GM23338 (cell line): ENCODE measurements at regions not wholly inside any gene's neighbourhood (a gene's known extent, or its start where the extent isn't known, plus 50 kb on each side); places are given as distances from the start of the nearest gene placed in this dataset.

Experiments used
- ATAC-seq: fragments of 200-7000 bp; cut with Tn5 transposase; 3 replicates; pipeline ENCODE4 v1.9.1; 2020
- DNase-seq: peaks from one replicate; pipeline ENCODE4 v3.0.0-alpha.2; 2015; ENCODE audit warnings: low spot score
- H2AFZ ChIP-seq: fragments of 200-600 bp; sonication (generic); 2 replicates; pipeline ENCODE4 v1.8.0; 2016; ENCODE audit warnings: antibody characterized with exemption, mild to moderate bottlenecking, moderate library complexity
- H3F3A ChIP-seq: fragments of 200-600 bp; sonication (generic); replicated peaks from 2 replicates; pipeline ENCODE4 v1.8.0; 2017; ENCODE audit warnings: antibody characterized with exemption, mixed run types, low read depth
- H3K27ac ChIP-seq: fragments of 200-600 bp; sonication (generic); 2 replicates; pipeline ENCODE4 v1.6.1; 2016; ENCODE audit warnings: low read depth
- H3K27me3 ChIP-seq: fragments of 200-600 bp; sonication (generic); 2 replicates; pipeline ENCODE4 v1.8.0; 2016; ENCODE audit warnings: mild to moderate bottlenecking, mixed run types, moderate library complexity; ENCODE audit not compliant: insufficient read depth
- H3K36me3 ChIP-seq: fragments of 200-600 bp; sonication (generic); 2 replicates; pipeline ENCODE4 v1.8.0; 2016; ENCODE audit warnings: mild to moderate bottlenecking; ENCODE audit not compliant: insufficient read depth
- H3K4me1 ChIP-seq: fragments of 200-600 bp; sonication (generic); 2 replicates; pipeline ENCODE4 v1.8.0; 2016; ENCODE audit warnings: mild to moderate bottlenecking, moderate library complexity; ENCODE audit not compliant: insufficient read depth
- H3K4me2 ChIP-seq: fragments of 200-600 bp; sonication (generic); 2 replicates; pipeline ENCODE4 v1.7.1; 2017; ENCODE audit warnings: mixed run types
- H3K4me3 ChIP-seq: fragments of 200-600 bp; sonication (generic); 2 replicates; pipeline ENCODE4 v1.6.1; 2016; ENCODE audit warnings: mixed run types
- H3K79me2 ChIP-seq: fragments of 200-600 bp; sonication (generic); replicated peaks from 2 replicates; pipeline ENCODE4 v1.8.0; 2017; ENCODE audit warnings: mild to moderate bottlenecking; ENCODE audit not compliant: insufficient read depth
- H3K9me2 ChIP-seq: fragments of 200-600 bp; sonication (generic); 2 replicates; pipeline ENCODE4 v1.8.0; 2017; ENCODE audit not compliant: insufficient read depth
- H4K20me1 ChIP-seq: fragments of 200-600 bp; sonication (generic); replicated peaks from 2 replicates; pipeline ENCODE4 v1.8.0; 2017; ENCODE audit warnings: mild to moderate bottlenecking; ENCODE audit not compliant: insufficient read depth
- H3K27ac Mint-ChIP-seq: 2 replicates; pipeline ENCODE4 v1.8.0; 2020; ENCODE audit warnings: inconsistent platforms, mild to moderate bottlenecking, moderate library complexity, mixed read lengths
- H3K27me3 Mint-ChIP-seq: 3 replicates; pipeline ENCODE4 v1.8.0; 2022; ENCODE audit warnings: low read depth, mild to moderate bottlenecking, moderate library complexity, mixed read lengths, inconsistent platforms; ENCODE audit not compliant: insufficient read depth, poor library complexity
- H3K36me3 Mint-ChIP-seq: 3 replicates; pipeline ENCODE4 v1.8.0; 2021; ENCODE audit warnings: low read depth, mild to moderate bottlenecking, inconsistent platforms, moderate library complexity, mixed read lengths
- H3K4me1 Mint-ChIP-seq: 3 replicates; pipeline ENCODE4 v1.8.0; 2020; ENCODE audit warnings: mild to moderate bottlenecking, inconsistent platforms, mixed read lengths
- H3K4me3 Mint-ChIP-seq: 3 replicates; pipeline ENCODE4 v1.8.0; 2021; ENCODE audit warnings: moderate library complexity, mild to moderate bottlenecking, inconsistent platforms, mixed read lengths
- H3K9me3 Mint-ChIP-seq: 3 replicates; pipeline ENCODE4 v1.8.0; 2020; ENCODE audit warnings: moderate library complexity, mild to moderate bottlenecking, inconsistent platforms, mixed read lengths
- EZH2 ChIP-seq: fragments of 200-600 bp; sonication (generic); IDR thresholded peaks from one replicate; pipeline ENCODE4 v1.8.0; 2017; ENCODE audit warnings: antibody characterized with exemption, mild to moderate bottlenecking, low read depth; ENCODE audit not compliant: unreplicated experiment
- POLR2AphosphoS5 ChIP-seq: IDR thresholded peaks from 2 replicates; pipeline ENCODE4 v1.6.1; 2016; ENCODE audit warnings: antibody characterized with exemption, low read depth
- ZNF331 ChIP-seq: fragments of 250-450 bp; sonication (Bioruptor Pico); IDR thresholded peaks from 2 replicates; pipeline ENCODE4 v1.5.0; 2020; ENCODE audit warnings: low read depth, mild to moderate bottlenecking, moderate library complexity
- TF ChIP-seq, protein P1 (sequence below): fragments of 250-450 bp; sonication (Bioruptor Pico); IDR thresholded peaks from 2 replicates; pipeline ENCODE4 v1.5.0; 2020; ENCODE audit warnings: mild to moderate bottlenecking, moderate library complexity
- TF ChIP-seq, protein P2 (sequence below), 2 experiments: fragments of 200-600 bp in 1 of 2; sonication (generic) in 1 of 2; conservative IDR thresholded peaks; 2 replicates each; pipeline versions ENCODE4 v1.5.1 to v1.6.1; 2016 to 2017; ENCODE audit warnings: antibody characterized with exemption in 2 of 2, low read depth in 2 of 2, mild to moderate bottlenecking in 2 of 2, moderate library complexity in 1 of 2
- TF ChIP-seq, protein P3 (sequence below): IDR thresholded peaks from 2 replicates; pipeline ENCODE4 v1.6.1; 2016; ENCODE audit warnings: antibody characterized with exemption
- TF ChIP-seq, protein P4 (sequence below): IDR thresholded peaks from one replicate; pipeline ENCODE4 v1.6.1; 2018; ENCODE audit warnings: antibody characterized with exemption; ENCODE audit not compliant: unreplicated experiment

DNA sequence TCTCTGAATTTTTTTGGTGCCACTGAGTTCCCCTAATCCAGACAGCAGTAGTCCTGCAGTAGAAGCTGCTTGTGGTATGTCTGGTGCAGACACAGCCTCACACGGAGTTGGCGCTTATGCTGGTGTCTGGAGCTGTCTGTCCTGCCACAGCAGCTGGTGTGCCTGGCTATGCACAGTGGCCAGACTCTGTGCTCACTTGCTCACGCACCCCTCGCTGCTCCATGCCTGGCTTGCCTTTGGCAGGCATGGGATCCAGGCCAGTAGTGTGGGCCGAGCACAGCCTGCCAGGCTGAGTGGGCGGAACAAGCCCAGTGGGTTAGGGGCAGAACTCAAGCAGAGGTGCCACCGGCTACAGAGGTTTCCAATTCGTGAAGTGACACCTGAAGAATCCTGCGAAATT, 845.9 kb upstream of the PCDH9 start (continued):
- TF ChIP-seq, protein P1, sequence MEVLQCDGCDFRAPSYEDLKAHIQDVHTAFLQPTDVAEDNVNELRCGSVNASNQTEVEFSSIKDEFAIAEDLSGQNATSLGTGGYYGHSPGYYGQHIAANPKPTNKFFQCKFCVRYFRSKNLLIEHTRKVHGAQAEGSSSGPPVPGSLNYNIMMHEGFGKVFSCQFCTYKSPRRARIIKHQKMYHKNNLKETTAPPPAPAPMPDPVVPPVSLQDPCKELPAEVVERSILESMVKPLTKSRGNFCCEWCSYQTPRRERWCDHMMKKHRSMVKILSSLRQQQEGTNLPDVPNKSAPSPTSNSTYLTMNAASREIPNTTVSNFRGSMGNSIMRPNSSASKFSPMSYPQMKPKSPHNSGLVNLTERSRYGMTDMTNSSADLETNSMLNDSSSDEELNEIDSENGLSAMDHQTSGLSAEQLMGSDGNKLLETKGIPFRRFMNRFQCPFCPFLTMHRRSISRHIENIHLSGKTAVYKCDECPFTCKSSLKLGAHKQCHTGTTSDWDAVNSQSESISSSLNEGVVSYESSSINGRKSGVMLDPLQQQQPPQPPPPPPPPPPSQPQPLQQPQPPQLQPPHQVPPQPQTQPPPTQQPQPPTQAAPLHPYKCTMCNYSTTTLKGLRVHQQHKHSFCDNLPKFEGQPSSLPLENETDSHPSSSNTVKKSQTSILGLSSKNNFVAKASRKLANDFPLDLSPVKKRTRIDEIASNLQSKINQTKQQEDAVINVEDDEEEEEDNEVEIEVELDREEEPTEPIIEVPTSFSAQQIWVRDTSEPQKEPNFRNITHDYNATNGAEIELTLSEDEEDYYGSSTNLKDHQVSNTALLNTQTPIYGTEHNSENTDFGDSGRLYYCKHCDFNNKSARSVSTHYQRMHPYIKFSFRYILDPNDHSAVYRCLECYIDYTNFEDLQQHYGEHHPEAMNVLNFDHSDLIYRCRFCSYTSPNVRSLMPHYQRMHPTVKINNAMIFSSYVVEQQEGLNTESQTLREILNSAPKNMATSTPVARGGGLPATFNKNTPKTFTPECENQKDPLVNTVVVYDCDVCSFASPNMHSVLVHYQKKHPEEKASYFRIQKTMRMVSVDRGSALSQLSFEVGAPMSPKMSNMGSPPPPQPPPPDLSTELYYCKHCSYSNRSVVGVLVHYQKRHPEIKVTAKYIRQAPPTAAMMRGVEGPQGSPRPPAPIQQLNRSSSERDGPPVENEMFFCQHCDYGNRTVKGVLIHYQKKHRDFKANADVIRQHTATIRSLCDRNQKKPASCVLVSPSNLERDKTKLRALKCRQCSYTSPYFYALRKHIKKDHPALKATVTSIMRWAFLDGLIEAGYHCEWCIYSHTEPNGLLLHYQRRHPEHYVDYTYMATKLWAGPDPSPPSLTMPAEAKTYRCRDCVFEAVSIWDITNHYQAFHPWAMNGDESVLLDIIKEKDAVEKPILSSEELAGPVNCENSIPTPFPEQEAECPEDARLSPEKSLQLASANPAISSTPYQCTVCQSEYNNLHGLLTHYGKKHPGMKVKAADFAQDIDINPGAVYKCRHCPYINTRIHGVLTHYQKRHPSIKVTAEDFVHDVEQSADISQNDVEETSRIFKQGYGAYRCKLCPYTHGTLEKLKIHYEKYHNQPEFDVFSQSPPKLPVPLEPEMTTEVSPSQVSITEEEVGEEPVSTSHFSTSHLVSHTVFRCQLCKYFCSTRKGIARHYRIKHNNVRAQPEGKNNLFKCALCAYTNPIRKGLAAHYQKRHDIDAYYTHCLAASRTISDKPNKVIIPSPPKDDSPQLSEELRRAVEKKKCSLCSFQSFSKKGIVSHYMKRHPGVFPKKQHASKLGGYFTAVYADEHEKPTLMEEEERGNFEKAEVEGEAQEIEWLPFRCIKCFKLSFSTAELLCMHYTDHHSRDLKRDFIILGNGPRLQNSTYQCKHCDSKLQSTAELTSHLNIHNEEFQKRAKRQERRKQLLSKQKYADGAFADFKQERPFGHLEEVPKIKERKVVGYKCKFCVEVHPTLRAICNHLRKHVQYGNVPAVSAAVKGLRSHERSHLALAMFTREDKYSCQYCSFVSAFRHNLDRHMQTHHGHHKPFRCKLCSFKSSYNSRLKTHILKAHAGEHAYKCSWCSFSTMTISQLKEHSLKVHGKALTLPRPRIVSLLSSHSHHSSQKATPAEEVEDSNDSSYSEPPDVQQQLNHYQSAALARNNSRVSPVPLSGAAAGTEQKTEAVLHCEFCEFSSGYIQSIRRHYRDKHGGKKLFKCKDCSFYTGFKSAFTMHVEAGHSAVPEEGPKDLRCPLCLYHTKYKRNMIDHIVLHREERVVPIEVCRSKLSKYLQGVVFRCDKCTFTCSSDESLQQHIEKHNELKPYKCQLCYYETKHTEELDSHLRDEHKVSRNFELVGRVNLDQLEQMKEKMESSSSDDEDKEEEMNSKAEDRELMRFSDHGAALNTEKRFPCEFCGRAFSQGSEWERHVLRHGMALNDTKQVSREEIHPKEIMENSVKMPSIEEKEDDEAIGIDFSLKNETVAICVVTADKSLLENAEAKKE (CRISPR knock-in tag), result no peak

DNA sequence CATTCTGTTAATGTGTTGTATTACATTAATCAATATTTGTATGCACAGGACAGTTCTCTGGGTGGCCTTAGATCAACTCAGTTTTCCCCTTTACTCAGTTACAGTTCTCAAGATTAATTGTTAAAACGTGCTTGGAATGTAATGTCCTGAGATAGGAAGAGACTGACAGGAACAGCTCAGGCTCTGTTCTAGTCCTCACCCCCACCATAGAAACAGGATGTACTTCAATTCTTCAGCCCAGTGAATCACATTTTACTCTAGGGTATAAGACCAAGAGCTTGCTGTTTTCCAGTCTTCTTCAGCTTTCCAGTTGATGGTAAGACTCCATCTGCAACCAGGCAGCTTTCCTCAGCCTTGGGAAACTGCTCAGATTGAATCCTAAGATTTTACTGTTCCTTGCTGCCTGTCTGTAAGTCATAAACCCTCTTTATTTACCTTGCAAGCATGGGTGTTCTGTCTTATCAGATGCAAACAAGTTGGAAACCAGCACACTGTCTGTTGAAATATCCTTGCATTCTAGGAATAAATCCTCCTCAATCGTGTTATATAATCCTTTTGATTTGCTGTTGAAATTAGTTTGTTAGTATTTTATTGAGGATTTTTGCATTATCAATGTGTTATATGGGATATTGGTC, 836.9 kb upstream of the PCDH9 start:
- no peak overlapping the region for H3K27ac ChIP-seq
- no peaks in the 10 kb centered on the region for H3K9me3 Mint-ChIP-seq
- no peak overlapping the region for H3K4me3 Mint-ChIP-seq
- DNase-seq (no peak), ATAC-seq (no peak)
- H3K27me3 ChIP-seq, result no peaks in the 10 kb centered on the region
- H2AFZ ChIP-seq, result 0 out of 2 replicates have a peak overlapping the region, but pooled peaks have one; percentile 11
- H4K20me1 ChIP-seq, result no peaks in the 10 kb centered on the region
- no peaks in the 10 kb centered on the region for H3K36me3 ChIP-seq
- H3K4me2 ChIP-seq, result no peak overlapping the region
- no peaks in the 10 kb centered on the region for H3K4me1 Mint-ChIP-seq
- no peak overlapping the region for H3K4me3 ChIP-seq
- no peaks in the 10 kb centered on the region for H3K27me3 Mint-ChIP-seq
- no peaks in the 10 kb centered on the region for H3K79me2 ChIP-seq
- H3K4me1 ChIP-seq, result no peaks in the 10 kb centered on the region; the same call in 1 of the 2 replicates
- H3K36me3 Mint-ChIP-seq, result no peaks in the 10 kb centered on the region
- H3K27ac Mint-ChIP-seq, result no peak overlapping the region
- no peaks in the 10 kb centered on the region for H3F3A ChIP-seq
- no peaks in the 10 kb centered on the region; the same call in 1 of the 2 replicates for H3K9me2 ChIP-seq
- TF ChIP-seq ZNF331 (CRISPR knock-in tag) (no peak), POLR2AphosphoS5 (no peak), EZH2 (no peak)
- TF ChIP-seq, protein P2, sequence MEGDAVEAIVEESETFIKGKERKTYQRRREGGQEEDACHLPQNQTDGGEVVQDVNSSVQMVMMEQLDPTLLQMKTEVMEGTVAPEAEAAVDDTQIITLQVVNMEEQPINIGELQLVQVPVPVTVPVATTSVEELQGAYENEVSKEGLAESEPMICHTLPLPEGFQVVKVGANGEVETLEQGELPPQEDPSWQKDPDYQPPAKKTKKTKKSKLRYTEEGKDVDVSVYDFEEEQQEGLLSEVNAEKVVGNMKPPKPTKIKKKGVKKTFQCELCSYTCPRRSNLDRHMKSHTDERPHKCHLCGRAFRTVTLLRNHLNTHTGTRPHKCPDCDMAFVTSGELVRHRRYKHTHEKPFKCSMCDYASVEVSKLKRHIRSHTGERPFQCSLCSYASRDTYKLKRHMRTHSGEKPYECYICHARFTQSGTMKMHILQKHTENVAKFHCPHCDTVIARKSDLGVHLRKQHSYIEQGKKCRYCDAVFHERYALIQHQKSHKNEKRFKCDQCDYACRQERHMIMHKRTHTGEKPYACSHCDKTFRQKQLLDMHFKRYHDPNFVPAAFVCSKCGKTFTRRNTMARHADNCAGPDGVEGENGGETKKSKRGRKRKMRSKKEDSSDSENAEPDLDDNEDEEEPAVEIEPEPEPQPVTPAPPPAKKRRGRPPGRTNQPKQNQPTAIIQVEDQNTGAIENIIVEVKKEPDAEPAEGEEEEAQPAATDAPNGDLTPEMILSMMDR (conservative IDR thresholded peaks at IDR 0.05; ENCODE audit: low read depth in 2 of 2), result no peak
- TF ChIP-seq, protein P3, sequence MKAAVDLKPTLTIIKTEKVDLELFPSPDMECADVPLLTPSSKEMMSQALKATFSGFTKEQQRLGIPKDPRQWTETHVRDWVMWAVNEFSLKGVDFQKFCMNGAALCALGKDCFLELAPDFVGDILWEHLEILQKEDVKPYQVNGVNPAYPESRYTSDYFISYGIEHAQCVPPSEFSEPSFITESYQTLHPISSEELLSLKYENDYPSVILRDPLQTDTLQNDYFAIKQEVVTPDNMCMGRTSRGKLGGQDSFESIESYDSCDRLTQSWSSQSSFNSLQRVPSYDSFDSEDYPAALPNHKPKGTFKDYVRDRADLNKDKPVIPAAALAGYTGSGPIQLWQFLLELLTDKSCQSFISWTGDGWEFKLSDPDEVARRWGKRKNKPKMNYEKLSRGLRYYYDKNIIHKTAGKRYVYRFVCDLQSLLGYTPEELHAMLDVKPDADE, result no peak
- TF ChIP-seq, protein P4, sequence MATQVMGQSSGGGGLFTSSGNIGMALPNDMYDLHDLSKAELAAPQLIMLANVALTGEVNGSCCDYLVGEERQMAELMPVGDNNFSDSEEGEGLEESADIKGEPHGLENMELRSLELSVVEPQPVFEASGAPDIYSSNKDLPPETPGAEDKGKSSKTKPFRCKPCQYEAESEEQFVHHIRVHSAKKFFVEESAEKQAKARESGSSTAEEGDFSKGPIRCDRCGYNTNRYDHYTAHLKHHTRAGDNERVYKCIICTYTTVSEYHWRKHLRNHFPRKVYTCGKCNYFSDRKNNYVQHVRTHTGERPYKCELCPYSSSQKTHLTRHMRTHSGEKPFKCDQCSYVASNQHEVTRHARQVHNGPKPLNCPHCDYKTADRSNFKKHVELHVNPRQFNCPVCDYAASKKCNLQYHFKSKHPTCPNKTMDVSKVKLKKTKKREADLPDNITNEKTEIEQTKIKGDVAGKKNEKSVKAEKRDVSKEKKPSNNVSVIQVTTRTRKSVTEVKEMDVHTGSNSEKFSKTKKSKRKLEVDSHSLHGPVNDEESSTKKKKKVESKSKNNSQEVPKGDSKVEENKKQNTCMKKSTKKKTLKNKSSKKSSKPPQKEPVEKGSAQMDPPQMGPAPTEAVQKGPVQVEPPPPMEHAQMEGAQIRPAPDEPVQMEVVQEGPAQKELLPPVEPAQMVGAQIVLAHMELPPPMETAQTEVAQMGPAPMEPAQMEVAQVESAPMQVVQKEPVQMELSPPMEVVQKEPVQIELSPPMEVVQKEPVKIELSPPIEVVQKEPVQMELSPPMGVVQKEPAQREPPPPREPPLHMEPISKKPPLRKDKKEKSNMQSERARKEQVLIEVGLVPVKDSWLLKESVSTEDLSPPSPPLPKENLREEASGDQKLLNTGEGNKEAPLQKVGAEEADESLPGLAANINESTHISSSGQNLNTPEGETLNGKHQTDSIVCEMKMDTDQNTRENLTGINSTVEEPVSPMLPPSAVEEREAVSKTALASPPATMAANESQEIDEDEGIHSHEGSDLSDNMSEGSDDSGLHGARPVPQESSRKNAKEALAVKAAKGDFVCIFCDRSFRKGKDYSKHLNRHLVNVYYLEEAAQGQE, result no peak
